Activated CD4-positive, CD25-positive, alpha-beta regulatory T cell treated with anti-CD3 and anti-CD28 coated beads, Interleukin-2, amount 50 U/mL, for 24 hours (primary cell): ENCODE measurements at regions not wholly inside any gene's neighbourhood (a gene's known extent, or its start where the extent isn't known, plus 50 kb on each side); places are given as distances from the start of the nearest gene placed in this dataset.

Experiments
- ATAC-seq, 2 donors: fragments of 150-1000 bp; cut with Tn5 transposase; one replicate each; pipeline ENCODE4 v1.10.0; 2021; ENCODE audit warnings: mild to moderate bottlenecking in 1 of 2, moderate library complexity in 1 of 2

GRCh38 chr2:128439791-128440665 is 121.4 kb upstream of the HS6ST1 start:
- no peak for ATAC-seq

GRCh38 chr2:128440666-128441340 is 122.1 kb upstream of the HS6ST1 start:
- ATAC-seq = no peak

- no peak for ATAC-seq
Observed at GRCh38 chr2:128441341-128442052, 122.8 kb upstream of the HS6ST1 start.

GRCh38 chr2:128442053-128442751 is 123.5 kb upstream of the HS6ST1 start:
- ATAC-seq = no peak

DNA sequence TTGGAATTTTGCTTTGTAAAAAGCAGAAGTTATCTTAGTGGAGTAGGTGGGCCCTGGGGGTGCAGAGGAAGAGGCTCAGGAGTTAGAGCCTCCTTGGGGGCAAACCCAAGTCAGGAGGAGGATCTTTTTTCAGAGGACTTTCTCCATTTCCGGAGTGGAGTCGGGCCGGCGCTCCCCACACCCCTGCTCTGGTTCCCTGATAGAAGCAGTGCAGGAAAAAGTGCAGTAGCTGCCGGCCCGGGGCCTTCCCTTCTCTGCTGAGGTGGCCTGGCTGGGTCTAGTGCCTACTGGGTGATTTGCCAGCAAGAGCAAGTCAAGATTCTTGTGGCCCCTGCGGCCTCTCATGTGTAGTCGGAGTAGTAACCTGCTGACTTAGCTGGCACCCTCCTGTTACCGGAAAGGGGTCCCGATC is 124.2 kb upstream of the HS6ST1 start:
- no peak for ATAC-seq

DNA sequence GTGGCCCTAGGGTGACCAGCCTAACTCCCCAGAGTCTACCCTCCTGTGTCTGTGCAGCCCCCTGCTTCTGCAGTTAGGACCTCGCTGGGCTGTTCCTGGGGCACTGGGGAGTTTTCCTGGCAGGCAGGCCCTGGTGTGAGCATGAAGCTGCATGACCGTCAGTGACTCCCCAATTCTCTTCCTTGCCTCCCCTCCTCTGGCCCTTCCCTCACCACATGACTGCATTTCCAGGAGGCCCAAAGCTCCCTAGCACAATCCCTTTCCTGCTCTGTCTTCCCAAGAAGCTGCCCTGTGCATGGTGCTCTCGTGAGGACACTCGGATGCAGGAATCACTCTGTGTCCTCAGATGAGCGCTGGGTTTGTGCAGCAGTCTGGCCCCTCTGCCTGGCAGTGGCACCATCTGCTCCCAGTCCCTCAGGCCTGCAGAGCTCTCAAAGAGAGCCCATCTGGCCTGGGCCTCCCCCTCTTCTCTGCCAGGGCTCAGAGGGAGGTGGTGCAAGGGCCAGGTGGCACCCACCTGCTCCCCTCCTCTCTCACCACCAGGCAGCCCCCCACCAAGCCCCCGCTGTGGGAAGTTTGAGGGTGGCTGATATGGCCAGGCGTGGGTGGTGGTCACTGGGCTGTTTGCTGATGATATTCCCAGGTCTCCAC is 125.6 kb upstream of the HS6ST1 start:
- no peak for ATAC-seq

GRCh38 chr2:128444816-128445522 is 126.3 kb upstream of the HS6ST1 start:
- no peak for ATAC-seq

GRCh38 chr2:128445523-128445900 is 126.8 kb upstream of the HS6ST1 start:
- ATAC-seq = no peak

DNA sequence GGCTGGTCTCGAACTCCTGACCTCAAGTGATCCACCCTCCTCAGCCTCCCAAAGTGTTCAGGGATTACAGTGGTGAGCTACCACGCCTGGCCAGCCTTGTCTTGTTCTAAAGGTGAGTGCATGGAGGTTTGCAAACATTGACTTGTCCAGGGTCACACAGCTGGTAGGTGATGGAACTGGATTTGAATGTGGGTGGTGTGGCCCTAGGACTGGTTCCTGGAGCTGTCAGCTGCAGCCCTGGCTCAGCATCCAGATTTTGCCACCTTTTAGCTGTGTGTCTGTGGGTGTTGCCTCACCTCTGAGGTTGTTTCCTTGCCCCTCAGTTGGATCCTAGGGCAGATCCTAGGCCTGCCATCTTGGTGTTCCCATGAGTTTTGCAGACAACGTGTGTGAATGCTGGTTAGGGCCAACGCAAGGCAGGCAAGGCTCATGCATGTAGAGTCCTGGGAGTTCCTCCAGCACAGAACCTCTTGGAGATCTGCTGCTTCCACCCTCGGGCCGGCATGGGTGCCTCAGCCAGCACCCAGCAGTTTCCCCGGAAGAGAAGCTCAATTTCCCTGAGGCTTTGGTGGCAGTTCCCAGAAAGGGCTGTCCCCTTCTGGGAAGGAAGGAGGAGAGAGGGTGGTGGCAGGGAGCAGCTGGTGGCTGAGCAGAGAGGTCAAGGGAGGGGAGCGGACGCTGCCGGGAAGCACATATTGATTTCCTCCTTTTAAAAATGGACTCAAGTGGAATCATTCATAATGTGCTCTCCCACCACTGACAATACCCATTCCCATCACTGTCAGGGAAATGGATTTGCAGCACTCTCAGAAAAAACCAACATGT is 127.6 kb upstream of the HS6ST1 start:
- no peak for ATAC-seq

DNA sequence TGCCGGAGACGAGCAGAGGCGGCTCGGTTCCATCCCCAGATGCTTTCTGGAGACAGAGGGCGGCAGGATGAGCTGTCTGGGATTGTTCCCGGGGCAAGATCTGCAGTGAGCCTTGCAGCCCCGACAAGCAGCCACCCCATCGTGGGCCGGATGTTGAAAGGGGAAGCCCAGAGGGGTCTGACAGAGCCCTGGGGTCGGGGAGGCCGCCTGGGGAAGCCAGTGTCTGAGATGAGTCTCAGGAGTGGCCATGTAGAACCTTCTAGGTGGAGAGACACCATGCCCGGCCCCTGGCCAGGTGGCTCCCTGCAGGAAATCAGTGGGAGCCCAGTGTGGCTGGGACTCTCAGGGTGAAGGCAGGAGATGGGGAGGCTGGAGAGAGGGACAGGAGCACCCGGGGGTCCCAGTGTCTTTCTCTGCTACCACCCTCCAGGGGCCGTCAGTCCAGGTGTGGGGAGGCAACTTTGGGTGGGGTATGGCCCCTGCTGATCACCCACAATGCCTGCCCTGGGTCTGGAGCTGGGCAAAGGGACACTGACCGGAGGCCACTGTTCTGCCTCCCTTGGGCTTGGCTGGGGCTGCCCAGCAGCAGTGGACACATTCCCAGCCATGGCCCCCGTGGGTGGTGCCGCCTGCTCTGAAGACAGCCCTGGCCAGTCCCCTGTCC is 128.3 kb upstream of the HS6ST1 start:
- ATAC-seq = no peak

- ATAC-seq = no peak
Observed at GRCh38 chr2:128447538-128447995, 128.9 kb upstream of the HS6ST1 start.

DNA sequence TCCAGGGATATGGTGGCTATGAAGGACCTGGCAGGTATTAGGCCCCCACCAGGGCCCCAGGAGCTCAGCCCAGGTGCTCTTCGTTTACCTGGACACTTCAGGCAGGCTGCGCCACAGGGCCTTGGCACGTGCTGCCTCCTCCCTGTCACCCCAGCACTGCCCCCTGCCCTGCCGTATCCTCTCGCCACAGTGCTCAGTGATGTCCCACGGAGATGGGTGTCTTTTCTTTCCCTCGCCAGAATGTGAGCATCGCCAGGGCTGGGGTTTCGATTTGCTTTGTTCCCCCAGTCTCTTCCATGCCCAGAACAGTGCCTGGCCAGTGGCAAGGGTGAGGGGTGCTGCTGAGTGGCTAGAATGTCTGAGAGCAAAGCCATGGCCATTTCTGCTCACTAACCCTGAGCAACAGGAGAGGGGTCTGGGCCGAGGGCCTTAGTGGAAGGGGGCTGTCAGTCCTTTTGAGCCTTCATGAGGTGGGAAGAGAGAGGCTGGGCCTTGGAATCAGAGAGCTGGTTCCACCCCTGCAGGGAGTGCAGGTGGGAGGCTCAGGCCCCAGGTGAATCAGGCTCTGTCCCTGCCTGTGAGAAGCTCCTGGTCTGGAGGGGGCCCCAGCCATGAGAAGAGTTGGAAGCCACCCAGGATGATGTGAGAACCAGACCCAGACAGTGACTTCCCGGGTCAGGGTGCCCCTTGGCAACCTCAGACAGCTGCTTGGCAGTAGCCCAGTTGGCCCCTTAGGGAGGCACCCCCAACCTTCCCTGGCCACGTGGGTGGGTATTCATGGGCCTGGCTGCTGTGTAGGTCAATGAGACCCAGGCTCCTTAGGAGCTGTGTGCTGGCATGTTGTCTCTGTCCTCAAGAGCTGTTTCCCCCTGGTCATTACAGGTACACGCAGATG is 129.9 kb upstream of the HS6ST1 start:
- ATAC-seq = no peak

- no peak for ATAC-seq
Observed at GRCh38 chr2:128449226-128450061, 130.8 kb upstream of the HS6ST1 start.

GRCh38 chr2:128450211-128451024 is 131.8 kb upstream of the HS6ST1 start:
- no peak for ATAC-seq

DNA sequence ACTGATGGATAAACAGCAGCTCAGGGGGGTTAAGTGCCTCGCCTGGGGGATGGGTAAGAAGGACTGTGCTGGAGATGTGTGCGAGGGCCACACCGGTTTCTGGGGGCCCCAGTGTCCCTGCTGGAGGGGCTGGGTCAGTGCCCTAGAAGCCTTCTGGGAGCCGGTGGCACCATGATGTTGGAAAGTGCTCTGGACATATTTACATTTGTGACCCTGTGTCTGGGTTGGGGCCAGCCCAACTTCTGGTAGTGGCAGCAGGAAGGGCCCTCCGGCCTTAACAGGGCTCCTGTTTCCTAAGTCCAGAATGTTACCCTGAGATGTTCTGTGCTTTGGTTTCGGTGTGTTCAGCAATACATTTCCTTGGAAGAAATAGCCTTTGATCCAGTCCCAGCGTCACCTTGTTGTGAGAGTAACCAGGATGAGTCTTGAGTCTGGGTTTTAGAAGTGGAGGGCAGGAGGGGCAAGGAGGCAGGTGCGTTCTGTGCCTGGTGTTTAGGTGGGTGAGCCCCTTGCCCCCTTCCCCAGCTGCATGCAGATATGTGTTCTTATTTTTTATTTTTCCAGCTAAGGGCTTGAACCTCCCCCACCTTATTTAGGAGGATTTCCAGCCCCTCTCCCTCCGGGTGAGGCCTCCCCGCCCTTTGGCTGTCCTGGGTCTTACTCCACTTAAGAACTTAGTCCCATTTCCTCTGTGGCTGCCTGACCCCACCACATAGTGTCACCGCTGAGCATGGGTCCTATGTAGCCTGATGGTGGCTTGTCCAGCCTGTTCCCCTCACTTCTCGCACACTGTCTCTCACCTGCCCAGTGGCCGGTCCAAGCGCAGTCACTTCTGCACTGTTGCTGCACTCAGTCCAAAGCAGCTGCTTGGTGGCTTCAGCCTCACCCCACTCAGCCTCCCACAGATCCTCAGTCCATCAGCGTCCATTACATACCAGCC is 132.7 kb upstream of the HS6ST1 start:
- no peak for ATAC-seq

GRCh38 chr2:128452024-128452411 is 133.3 kb upstream of the HS6ST1 start:
- ATAC-seq = no peak
